Mesenchymal stem cell (in vitro differentiated cells and primary cell): ENCODE measurements at regions not wholly inside any gene's neighbourhood (a gene's known extent, or its start where the extent isn't known, plus 50 kb on each side); places are given as distances from the start of the nearest gene placed in this dataset.

Source experiments
- DNase-seq: peaks from one replicate; pipeline ENCODE4 v3.0.0-alpha.2; 2013
- H2AFZ ChIP-seq: one replicate; pipeline ENCODE4 v1.6.1; 2013; ENCODE audit warnings: low read depth, mild to moderate bottlenecking, control low read depth, inconsistent platforms, low read length, moderate library complexity
- H2AK5ac ChIP-seq: 2 replicates; pipeline ENCODE4 v1.6.1; 2013; ENCODE audit warnings: low read length, moderate library complexity, mild to moderate bottlenecking, inconsistent platforms; ENCODE audit not compliant: severe bottlenecking
- H2BK120ac ChIP-seq: one replicate; pipeline ENCODE4 v1.6.1; 2013; ENCODE audit warnings: low read depth, mild to moderate bottlenecking, inconsistent platforms, low read length, moderate library complexity
- H2BK12ac ChIP-seq, 2 experiments: one replicate each; pipeline ENCODE4 v1.6.1; 2013; ENCODE audit warnings: inconsistent platforms in 2 of 2, low read length in 2 of 2, mild to moderate bottlenecking in 2 of 2, moderate library complexity in 2 of 2, control low read depth in 1 of 2
- H2BK15ac ChIP-seq: one replicate; pipeline ENCODE4 v1.6.1; 2013; ENCODE audit warnings: mild to moderate bottlenecking, low read depth, inconsistent platforms; ENCODE audit not compliant: poor library complexity, severe bottlenecking
- H2BK5ac ChIP-seq: 2 replicates; pipeline ENCODE4 v1.6.1; 2013; ENCODE audit warnings: low read depth, mild to moderate bottlenecking, low read length, control low read depth, inconsistent platforms; ENCODE audit not compliant: poor library complexity, severe bottlenecking
- H3K14ac ChIP-seq, 2 experiments: one replicate each; pipeline ENCODE4 v1.6.1; 2013; ENCODE audit warnings: inconsistent platforms in 2 of 2, low read length in 2 of 2, control low read depth in 1 of 2, mild to moderate bottlenecking in 1 of 2, moderate library complexity in 1 of 2
- H3K18ac ChIP-seq, 2 experiments: one replicate each; pipeline ENCODE4 v1.6.1; 2013; ENCODE audit warnings: inconsistent platforms in 2 of 2, low read length in 2 of 2, control low read depth in 1 of 2, low read depth in 1 of 2, mild to moderate bottlenecking in 1 of 2
- H3K23ac ChIP-seq, 2 experiments: one replicate each; pipeline ENCODE4 v1.6.1; 2013; ENCODE audit warnings: inconsistent platforms in 2 of 2, low read length in 2 of 2, mild to moderate bottlenecking in 2 of 2, moderate library complexity in 2 of 2, control low read depth in 1 of 2
- H3K27ac ChIP-seq: 2 replicates; pipeline ENCODE4 v1.5.1; 2013; ENCODE audit warnings: mild to moderate bottlenecking, moderate library complexity, low read length, control low read depth, inconsistent platforms; ENCODE audit not compliant: poor library complexity, severe bottlenecking
- H3K27me3 ChIP-seq, 2 experiments: 2 replicates each; pipeline versions ENCODE4 v1.6.1 to v1.7.0; 2013; ENCODE audit warnings: low read length in 2 of 2, mild to moderate bottlenecking in 2 of 2, moderate library complexity in 2 of 2, control low read depth in 1 of 2, inconsistent platforms in 1 of 2; ENCODE audit not compliant: control insufficient read depth in 1 of 2, insufficient read depth in 1 of 2
- H3K36me3 ChIP-seq, 2 experiments: 2 replicates each; pipeline versions ENCODE4 v1.6.1 to v1.7.0; 2013; ENCODE audit warnings: low read length in 2 of 2, control low read depth in 1 of 2, inconsistent platforms in 1 of 2, low read depth in 1 of 2, mild to moderate bottlenecking in 1 of 2; ENCODE audit not compliant: insufficient read depth in 2 of 2, control insufficient read depth in 1 of 2
- H3K4ac ChIP-seq, 2 experiments: one replicate each; pipeline ENCODE4 v1.6.1; 2013; ENCODE audit warnings: inconsistent platforms in 2 of 2, low read length in 2 of 2, mild to moderate bottlenecking in 2 of 2, moderate library complexity in 2 of 2, control low read depth in 1 of 2, low read depth in 1 of 2
- H3K4me1 ChIP-seq: 2 replicates; pipeline ENCODE4 v1.6.1; 2013; ENCODE audit warnings: low read depth, low read length, control low read depth; ENCODE audit not compliant: control insufficient read depth, insufficient read depth
- H3K4me2 ChIP-seq: 2 replicates; pipeline ENCODE4 v1.6.1; 2013; ENCODE audit warnings: low read length, mild to moderate bottlenecking, inconsistent platforms; ENCODE audit not compliant: poor library complexity, severe bottlenecking
- H3K4me3 ChIP-seq, 2 experiments: 2 replicates each; pipeline versions ENCODE4 v1.5.1 to v1.7.0; 2013; ENCODE audit warnings: low read length in 2 of 2, mild to moderate bottlenecking in 2 of 2, control low read depth in 1 of 2, low read depth in 1 of 2; ENCODE audit not compliant: insufficient read depth in 1 of 2
- H3K79me1 ChIP-seq: replicated peaks from 2 replicates; pipeline ENCODE4 v1.6.1; 2013; ENCODE audit warnings: mild to moderate bottlenecking, control low read depth, low read length, inconsistent platforms; ENCODE audit not compliant: poor library complexity, severe bottlenecking
- H3K9ac ChIP-seq: 2 replicates; pipeline ENCODE4 v1.7.0; 2013; ENCODE audit warnings: mild to moderate bottlenecking, low read length, moderate library complexity
- H3K9me3 ChIP-seq: 2 replicates; pipeline ENCODE4 v1.7.0; 2013; ENCODE audit warnings: mild to moderate bottlenecking, low read length; ENCODE audit not compliant: control insufficient read depth
- H4K8ac ChIP-seq: one replicate; pipeline ENCODE4 v1.6.1; 2013; ENCODE audit warnings: inconsistent platforms, mild to moderate bottlenecking, low read length, moderate library complexity
- H4K91ac ChIP-seq: one replicate; pipeline ENCODE4 v1.6.1; 2013; ENCODE audit warnings: mild to moderate bottlenecking, low read length, inconsistent platforms
- WGBS: methylation state at CpG from one replicate; pipeline ENCODE4 v1.1.7; 2013; ENCODE audit warnings: mixed read lengths; 5-methylcytosine and 5-hydroxymethylcytosine counted together

GRCh38 chr5:8321272-8321671, 452.3 kb downstream of the MTRR start:
- Histone ChIP-seq H3K36me3 (no peaks in the 10 kb centered on the region), H2AK5ac (no peak overlapping the region), H3K4me2 (no peak overlapping the region), H3K79me1 (no peaks in the 10 kb centered on the region), H2BK12ac (no peak overlapping the region), H3K23ac (no peak overlapping the region), H2BK5ac (no peak overlapping the region), H3K4ac (no peak overlapping the region), H2AFZ (no peak overlapping the region), H3K18ac (no peak overlapping the region), H3K9me3 (no peaks in the 10 kb centered on the region), H3K27ac (no peak overlapping the region), H3K14ac (no peak overlapping the region), H3K27me3 (no peaks in the 10 kb centered on the region), H2BK120ac (no peak overlapping the region), H3K4me3 (no peak overlapping the region), H3K4me1 (no peaks in the 10 kb centered on the region), H4K8ac (no peak overlapping the region), H2BK15ac (no peak overlapping the region), H4K91ac (no peak overlapping the region), H3K9ac (no peak overlapping the region)
- no peak for DNase-seq
- WGBS = no CpG with 5 or more reads among the region's 1 CpG

DNA sequence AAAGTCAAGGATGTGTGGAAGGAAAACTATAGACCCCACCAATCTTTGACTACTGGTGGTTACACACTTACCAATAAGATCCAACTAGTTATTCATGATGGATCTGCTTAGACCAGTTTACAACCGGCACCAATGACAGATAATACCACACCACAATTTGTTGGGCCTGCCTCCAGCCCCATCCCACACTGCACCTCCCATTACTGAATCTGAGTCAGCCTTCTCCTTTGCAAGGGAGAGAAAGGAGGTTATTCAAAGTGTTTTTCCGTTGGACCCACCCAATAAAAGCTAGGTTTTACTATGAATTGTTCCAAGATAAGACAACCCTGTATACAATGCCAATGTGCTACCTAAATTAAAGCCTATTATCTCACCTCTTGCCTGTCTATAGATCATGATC, 453.5 kb downstream of the MTRR start:
- no peak for DNase-seq
- Histone ChIP-seq H3K4me3 (no peak overlapping the region), H3K4me2 (no peak overlapping the region), H2BK120ac (no peak overlapping the region), H2BK15ac (no peak overlapping the region), H4K91ac (no peak overlapping the region), H3K4ac (no peak overlapping the region), H3K9ac (no peak overlapping the region), H4K8ac (no peak overlapping the region), H2AFZ (no peak overlapping the region), H3K4me1 (no peaks in the 10 kb centered on the region), H3K18ac (no peak overlapping the region), H3K23ac (no peak overlapping the region), H3K27ac (no peak overlapping the region), H2AK5ac (no peak overlapping the region), H3K79me1 (no peaks in the 10 kb centered on the region), H3K27me3 (no peaks in the 10 kb centered on the region), H3K36me3 (no peaks in the 10 kb centered on the region), H2BK5ac (no peak overlapping the region), H2BK12ac (no peak overlapping the region), H3K14ac (no peak overlapping the region), H3K9me3 (no peaks in the 10 kb centered on the region)
- WGBS = no CpG with 5 or more reads among the region's 2 CpGs

GRCh38 chr5:8327016-8327415, 458.1 kb downstream of the MTRR start:
- Histone ChIP-seq H3K4me3 (no peak overlapping the region), H3K4me2 (no peak overlapping the region), H2AFZ (no peak overlapping the region), H4K91ac (no peak overlapping the region), H2AK5ac (no peak overlapping the region), H3K4ac (no peak overlapping the region), H3K4me1 (peaks cover 3% of the 10 kb centered on the region), H3K36me3 (no peaks in the 10 kb centered on the region), H3K18ac (no peak overlapping the region), H2BK12ac (no peak overlapping the region), H2BK120ac (no peak overlapping the region), H3K9ac (no peak overlapping the region), H2BK5ac (no peak overlapping the region), H4K8ac (no peak overlapping the region), H3K79me1 (no peaks in the 10 kb centered on the region), H3K27me3 (peaks cover 0 to 10% of the 10 kb centered on the region in 2 experiments), H2BK15ac (no peak overlapping the region), H3K27ac (no peak overlapping the region), H3K9me3 (no peaks in the 10 kb centered on the region), H3K14ac (no peak overlapping the region), H3K23ac (no peak overlapping the region)
- DNase-seq = no peak
- WGBS = 33% methylated on average over 2 of the region's 4 CpGs

DNA sequence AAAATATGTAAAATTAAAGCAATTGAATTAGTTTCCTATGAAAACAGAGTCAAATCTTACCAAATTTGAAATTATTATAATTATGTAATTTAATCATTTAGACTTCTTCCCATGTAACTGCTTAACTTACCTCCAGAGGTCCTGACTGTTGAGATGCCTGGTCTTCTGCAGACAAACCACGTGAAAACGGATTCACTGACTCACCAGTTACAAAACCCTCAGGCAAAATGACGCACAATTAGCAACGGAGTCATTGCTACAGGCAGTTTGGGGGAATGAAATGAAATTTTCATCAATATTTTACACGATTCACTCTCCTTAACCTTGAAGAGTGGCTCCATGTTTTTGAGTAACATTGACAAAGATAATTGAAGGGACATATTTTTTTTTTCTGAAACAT, 460.8 kb downstream of the MTRR start:
- no peak overlapping the region for H3K14ac ChIP-seq
- no peaks in the 10 kb centered on the region for H3K9me3 ChIP-seq
- no peaks in the 10 kb centered on the region for H3K36me3 ChIP-seq
- H3K18ac ChIP-seq = no peak overlapping the region
- H3K9ac ChIP-seq = no peak overlapping the region
- peaks cover 9 to 10% of the 10 kb centered on the region in 2 experiments for H3K27me3 ChIP-seq
- no peak overlapping the region for H2AK5ac ChIP-seq
- H4K91ac ChIP-seq = no peak overlapping the region
- WGBS = 37% methylated on average over 2 of the region's 5 CpGs
- no peak overlapping the region for H2BK15ac ChIP-seq
- no peak overlapping the region for H3K4me3 ChIP-seq
- H2BK5ac ChIP-seq = no peak overlapping the region
- DNase-seq = no peak
- no peak overlapping the region for H3K4ac ChIP-seq
- no peak overlapping the region for H4K8ac ChIP-seq
- no peak overlapping the region for H3K23ac ChIP-seq
- H3K4me2 ChIP-seq = no peak overlapping the region
- H3K79me1 ChIP-seq = no peaks in the 10 kb centered on the region
- H2AFZ ChIP-seq = no peak overlapping the region
- H3K27ac ChIP-seq = no peak overlapping the region
- no peak overlapping the region for H2BK12ac ChIP-seq
- H2BK120ac ChIP-seq = no peak overlapping the region
- peaks cover 3% of the 10 kb centered on the region for H3K4me1 ChIP-seq
